ENCODE measurements at regions not wholly inside any gene's neighbourhood (a gene's known extent, or its start where the extent isn't known, plus 50 kb on each side); places are given as distances from the start of the nearest gene placed in this dataset.

DNA sequence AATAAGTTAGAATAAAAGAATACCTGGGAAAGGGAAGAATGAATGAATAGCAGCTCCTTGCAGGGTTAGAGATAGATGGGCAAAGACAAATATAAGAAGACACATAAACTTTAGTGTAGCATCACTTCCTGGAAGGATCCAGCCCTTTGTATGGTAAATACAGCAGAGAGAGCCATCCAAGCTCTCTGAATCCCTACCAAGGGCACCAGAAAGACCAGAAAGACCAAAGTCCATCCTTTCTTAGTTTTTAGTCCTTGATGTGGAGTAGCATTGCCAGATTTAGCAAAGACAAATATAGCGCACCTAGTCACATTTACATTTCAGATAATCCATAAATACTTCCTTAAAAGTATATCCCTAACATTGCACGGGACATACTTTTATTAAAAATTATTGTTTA, 56.1 kb upstream of the C9orf72 start:
- Histone ChIP-seq H3F3A (ENCODE audit: control insufficient read depth, insufficient read depth) (no peaks in the 10 kb centered on the region), H3K27ac (ENCODE audit: low read depth, low read length) (no peak overlapping the region), H3K9me3 (ENCODE audit: control insufficient read depth, insufficient read depth, low read length) (no peaks in the 10 kb centered on the region), H3K79me2 (ENCODE audit: control insufficient read depth, low read length) (no peaks in the 10 kb centered on the region), H3K4me1 (ENCODE audit: control insufficient read depth, low read length) (no peaks in the 10 kb centered on the region), H3K27me3 (ENCODE audit: control insufficient read depth, low read length) (0 out of 2 replicates have a peak, but pooled peaks cover 8% of the 10 kb centered on the region), H3K9me2 (replicated peaks; ENCODE audit: control insufficient read depth, low read length) (no peaks in the 10 kb centered on the region), H3K4me2 (ENCODE audit: low read length) (no peak overlapping the region), H3K4me3 (ENCODE audit: low read length) (no peak overlapping the region), H3K36me3 (ENCODE audit: control insufficient read depth, low read length) (no peaks in the 10 kb centered on the region), H4K20me1 (ENCODE audit: control insufficient read depth, insufficient read depth, low read depth, low read length) (no peaks in the 10 kb centered on the region)
- TF ChIP-seq EZH2phosphoT487 (IDR thresholded peaks at IDR 0.05; ENCODE audit: borderline replicate concordance, low read length) = no peak
- TF ChIP-seq, protein P1, sequence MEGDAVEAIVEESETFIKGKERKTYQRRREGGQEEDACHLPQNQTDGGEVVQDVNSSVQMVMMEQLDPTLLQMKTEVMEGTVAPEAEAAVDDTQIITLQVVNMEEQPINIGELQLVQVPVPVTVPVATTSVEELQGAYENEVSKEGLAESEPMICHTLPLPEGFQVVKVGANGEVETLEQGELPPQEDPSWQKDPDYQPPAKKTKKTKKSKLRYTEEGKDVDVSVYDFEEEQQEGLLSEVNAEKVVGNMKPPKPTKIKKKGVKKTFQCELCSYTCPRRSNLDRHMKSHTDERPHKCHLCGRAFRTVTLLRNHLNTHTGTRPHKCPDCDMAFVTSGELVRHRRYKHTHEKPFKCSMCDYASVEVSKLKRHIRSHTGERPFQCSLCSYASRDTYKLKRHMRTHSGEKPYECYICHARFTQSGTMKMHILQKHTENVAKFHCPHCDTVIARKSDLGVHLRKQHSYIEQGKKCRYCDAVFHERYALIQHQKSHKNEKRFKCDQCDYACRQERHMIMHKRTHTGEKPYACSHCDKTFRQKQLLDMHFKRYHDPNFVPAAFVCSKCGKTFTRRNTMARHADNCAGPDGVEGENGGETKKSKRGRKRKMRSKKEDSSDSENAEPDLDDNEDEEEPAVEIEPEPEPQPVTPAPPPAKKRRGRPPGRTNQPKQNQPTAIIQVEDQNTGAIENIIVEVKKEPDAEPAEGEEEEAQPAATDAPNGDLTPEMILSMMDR (IDR thresholded peaks at IDR 0.05; ENCODE audit: low read depth, low read length, poor library complexity, severe bottlenecking) = no peak

DNA sequence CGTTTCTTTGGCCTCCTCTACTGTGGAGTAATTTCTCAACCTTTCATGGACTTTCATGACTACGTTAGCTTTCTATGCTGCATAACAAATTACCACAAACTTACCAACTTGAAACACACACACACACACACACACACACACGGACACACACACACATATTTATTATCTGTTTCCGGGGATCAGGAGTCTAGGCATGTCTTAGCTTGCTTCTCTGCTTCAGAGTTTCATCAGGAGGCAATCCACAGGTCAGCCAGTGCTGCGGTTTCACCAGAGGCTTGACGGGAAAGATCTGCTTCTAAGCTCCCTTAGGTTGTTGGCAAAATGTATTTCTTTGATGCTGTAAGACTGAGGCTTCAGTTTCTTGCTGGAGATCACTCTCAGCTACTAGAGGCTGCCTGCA, 59.0 kb upstream of the C9orf72 start:
- no peak overlapping the region for H3K4me3 ChIP-seq (ENCODE audit: low read length)
- H3K9me3 ChIP-seq (ENCODE audit: control insufficient read depth, insufficient read depth, low read length) = no peaks in the 10 kb centered on the region
- H4K20me1 ChIP-seq (ENCODE audit: control insufficient read depth, insufficient read depth, low read depth, low read length) = no peaks in the 10 kb centered on the region
- no peak overlapping the region for H3K27ac ChIP-seq (ENCODE audit: low read depth, low read length)
- no peaks in the 10 kb centered on the region for H3K79me2 ChIP-seq (ENCODE audit: control insufficient read depth, low read length)
- no peaks in the 10 kb centered on the region for H3K4me1 ChIP-seq (ENCODE audit: control insufficient read depth, low read length)
- H3K4me2 ChIP-seq (ENCODE audit: low read length) = no peak overlapping the region
- no peaks in the 10 kb centered on the region for H3K9me2 ChIP-seq (replicated peaks; ENCODE audit: control insufficient read depth, low read length)
- TF ChIP-seq, protein P1 (IDR thresholded peaks at IDR 0.05; ENCODE audit: low read depth, low read length, poor library complexity, severe bottlenecking) = no peak
- no peaks in the 10 kb centered on the region for H3F3A ChIP-seq (ENCODE audit: control insufficient read depth, insufficient read depth)
- H3K27me3 ChIP-seq (ENCODE audit: control insufficient read depth, low read length) = 0 out of 2 replicates have a peak, but pooled peaks cover 3% of the 10 kb centered on the region
- no peaks in the 10 kb centered on the region for H3K36me3 ChIP-seq (ENCODE audit: control insufficient read depth, low read length)

DNA sequence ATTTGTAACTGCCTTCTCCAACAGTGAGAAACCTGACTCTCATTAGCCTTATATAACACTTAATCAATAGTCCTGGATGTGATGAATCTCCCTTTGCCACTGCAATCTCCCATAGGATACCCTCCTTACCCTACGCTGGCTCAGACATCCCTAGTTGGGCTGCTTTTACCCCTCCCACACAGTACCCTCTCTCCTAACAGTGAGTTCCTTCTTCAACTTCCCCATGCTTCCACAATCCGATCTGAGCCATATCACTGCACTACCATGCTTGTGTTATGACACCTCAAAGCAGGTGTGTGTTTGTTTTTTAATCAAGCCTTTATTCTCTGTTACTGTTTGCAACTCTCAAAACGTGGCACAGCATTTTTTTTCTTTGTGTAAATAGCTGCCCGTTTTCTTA, 60.5 kb upstream of the C9orf72 start:
- H3K27me3 ChIP-seq (ENCODE audit: control insufficient read depth, low read length) = 0 out of 2 replicates have a peak, but pooled peaks cover 3% of the 10 kb centered on the region
- TF ChIP-seq, protein P1 (IDR thresholded peaks at IDR 0.05; ENCODE audit: low read depth, low read length, poor library complexity, severe bottlenecking) = no peak
- no peak for TF ChIP-seq EZH2phosphoT487 (IDR thresholded peaks at IDR 0.05; ENCODE audit: borderline replicate concordance, low read length)
- no peak overlapping the region for H3K4me3 ChIP-seq (ENCODE audit: low read length)
- H3K9me2 ChIP-seq (replicated peaks; ENCODE audit: control insufficient read depth, low read length) = no peaks in the 10 kb centered on the region
- H3K4me1 ChIP-seq (ENCODE audit: control insufficient read depth, low read length) = no peaks in the 10 kb centered on the region
- H3K9me3 ChIP-seq (ENCODE audit: control insufficient read depth, insufficient read depth, low read length) = no peaks in the 10 kb centered on the region
- no peaks in the 10 kb centered on the region for H3K36me3 ChIP-seq (ENCODE audit: control insufficient read depth, low read length)
- H3K4me2 ChIP-seq (ENCODE audit: low read length) = no peak overlapping the region
- no peaks in the 10 kb centered on the region for H3F3A ChIP-seq (ENCODE audit: control insufficient read depth, insufficient read depth)
- H3K79me2 ChIP-seq (ENCODE audit: control insufficient read depth, low read length) = no peaks in the 10 kb centered on the region
- H4K20me1 ChIP-seq (ENCODE audit: control insufficient read depth, insufficient read depth, low read depth, low read length) = no peaks in the 10 kb centered on the region
- H3K27ac ChIP-seq (ENCODE audit: low read depth, low read length) = no peak overlapping the region

DNA sequence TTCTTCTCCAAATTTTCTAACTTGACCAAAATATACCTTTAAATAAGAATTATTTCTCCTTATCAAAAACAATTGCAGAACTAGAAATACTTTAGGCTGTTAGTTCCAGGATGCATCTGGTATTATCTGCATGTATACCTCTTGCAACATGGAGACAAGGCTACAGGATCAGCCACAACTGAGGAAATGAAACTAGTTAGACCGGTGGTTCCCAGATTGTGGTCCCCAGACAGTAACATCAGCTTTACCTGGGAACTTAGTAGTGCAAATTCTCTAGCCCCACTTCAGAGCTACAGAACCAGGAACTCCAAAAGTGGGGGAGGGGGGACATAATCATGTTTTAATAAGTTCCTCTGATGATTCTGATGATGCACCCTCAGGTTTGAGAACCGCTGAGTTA, 61.6 kb upstream of the C9orf72 start:
- Histone ChIP-seq H3K27ac (ENCODE audit: low read depth, low read length) (no peak overlapping the region), H3K4me2 (ENCODE audit: low read length) (no peak overlapping the region)

More for the DNA sequence above, 61.6 kb upstream of the C9orf72 start:
- TF ChIP-seq, protein P1 (IDR thresholded peaks at IDR 0.05; ENCODE audit: low read depth, low read length, poor library complexity, severe bottlenecking) = no peak
- no peak for TF ChIP-seq EZH2phosphoT487 (IDR thresholded peaks at IDR 0.05; ENCODE audit: borderline replicate concordance, low read length)
- H3K4me3 ChIP-seq (ENCODE audit: low read length) = no peak overlapping the region
- 0 out of 2 replicates have a peak, but pooled peaks cover 3% of the 10 kb centered on the region for H3K27me3 ChIP-seq (ENCODE audit: control insufficient read depth, low read length)
- no peaks in the 10 kb centered on the region for H3K79me2 ChIP-seq (ENCODE audit: control insufficient read depth, low read length)
- no peaks in the 10 kb centered on the region for H3F3A ChIP-seq (ENCODE audit: control insufficient read depth, insufficient read depth)
- H3K4me1 ChIP-seq (ENCODE audit: control insufficient read depth, low read length) = no peaks in the 10 kb centered on the region
- no peaks in the 10 kb centered on the region for H3K9me2 ChIP-seq (replicated peaks; ENCODE audit: control insufficient read depth, low read length)
- H3K36me3 ChIP-seq (ENCODE audit: control insufficient read depth, low read length) = no peaks in the 10 kb centered on the region
- no peaks in the 10 kb centered on the region for H3K9me3 ChIP-seq (ENCODE audit: control insufficient read depth, insufficient read depth, low read length)
- H4K20me1 ChIP-seq (ENCODE audit: control insufficient read depth, insufficient read depth, low read depth, low read length) = no peaks in the 10 kb centered on the region

Data from DOHH2 (cell line).